ENCODE measurements at regions not wholly inside any gene's neighbourhood (a gene's known extent, or its start where the extent isn't known, plus 50 kb on each side); places are given as distances from the start of the nearest gene placed in this dataset.
"Not testable (repeated sequence)": the region's sequence is repeated elsewhere in the genome, so short reads cannot be mapped to it uniquely, and the experiment has no call there.

DNA sequence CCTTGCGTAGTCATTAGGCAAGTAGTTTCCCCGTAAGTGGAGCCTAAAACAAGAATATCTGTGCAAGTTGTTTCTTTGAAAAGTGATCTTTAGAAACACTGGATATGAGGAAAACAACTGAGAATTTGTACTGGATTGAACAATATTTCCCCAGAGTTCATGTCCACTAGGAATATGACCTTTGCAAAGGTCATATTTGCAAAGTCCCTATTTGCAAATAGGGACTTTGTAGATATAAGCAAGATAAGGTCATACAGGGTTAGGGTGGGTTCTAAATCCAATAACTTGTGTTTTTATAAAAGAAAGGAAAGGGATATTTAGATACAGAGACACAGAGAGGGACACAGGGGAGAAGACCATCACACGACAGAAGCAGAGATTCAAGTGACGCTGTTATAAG lies 489.2 kb upstream of the ATXN8OS start:
- no peak for DNase-seq
- no peaks in the 10 kb centered on the region for H3K4me1 ChIP-seq
- 86 to 92% (median 90%) methylated on average over 4 of the region's 4 CpGs for WGBS, 5 donors
- no peaks in the 10 kb centered on the region for H3K27me3 ChIP-seq (replicated peaks in 1 of 7)
- no peak overlapping the region for H3K27ac ChIP-seq
- no peaks in the 10 kb centered on the region for H3K36me3 ChIP-seq
- TF ChIP-seq POLR2AphosphoS5 (IDR thresholded peaks at IDR 0.05) = no peak
- TF ChIP-seq, protein P1, sequence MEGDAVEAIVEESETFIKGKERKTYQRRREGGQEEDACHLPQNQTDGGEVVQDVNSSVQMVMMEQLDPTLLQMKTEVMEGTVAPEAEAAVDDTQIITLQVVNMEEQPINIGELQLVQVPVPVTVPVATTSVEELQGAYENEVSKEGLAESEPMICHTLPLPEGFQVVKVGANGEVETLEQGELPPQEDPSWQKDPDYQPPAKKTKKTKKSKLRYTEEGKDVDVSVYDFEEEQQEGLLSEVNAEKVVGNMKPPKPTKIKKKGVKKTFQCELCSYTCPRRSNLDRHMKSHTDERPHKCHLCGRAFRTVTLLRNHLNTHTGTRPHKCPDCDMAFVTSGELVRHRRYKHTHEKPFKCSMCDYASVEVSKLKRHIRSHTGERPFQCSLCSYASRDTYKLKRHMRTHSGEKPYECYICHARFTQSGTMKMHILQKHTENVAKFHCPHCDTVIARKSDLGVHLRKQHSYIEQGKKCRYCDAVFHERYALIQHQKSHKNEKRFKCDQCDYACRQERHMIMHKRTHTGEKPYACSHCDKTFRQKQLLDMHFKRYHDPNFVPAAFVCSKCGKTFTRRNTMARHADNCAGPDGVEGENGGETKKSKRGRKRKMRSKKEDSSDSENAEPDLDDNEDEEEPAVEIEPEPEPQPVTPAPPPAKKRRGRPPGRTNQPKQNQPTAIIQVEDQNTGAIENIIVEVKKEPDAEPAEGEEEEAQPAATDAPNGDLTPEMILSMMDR (IDR thresholded peaks at IDR 0.05 in 8 of 11, conservative IDR thresholded peaks at IDR 0.05 in 3 of 11) = no peak
- TF ChIP-seq POLR2A (IDR thresholded peaks at IDR 0.05) = no peak
- H3K4me3 ChIP-seq = no peak overlapping the region
- H3K9me3 ChIP-seq = peaks cover 0 to 13% (median 0%) of the 10 kb centered on the region in 8 donors
- intact Hi-C loops (cut with DNase I; ENCODE audit: low total_unique reads) = no loop called here

DNA sequence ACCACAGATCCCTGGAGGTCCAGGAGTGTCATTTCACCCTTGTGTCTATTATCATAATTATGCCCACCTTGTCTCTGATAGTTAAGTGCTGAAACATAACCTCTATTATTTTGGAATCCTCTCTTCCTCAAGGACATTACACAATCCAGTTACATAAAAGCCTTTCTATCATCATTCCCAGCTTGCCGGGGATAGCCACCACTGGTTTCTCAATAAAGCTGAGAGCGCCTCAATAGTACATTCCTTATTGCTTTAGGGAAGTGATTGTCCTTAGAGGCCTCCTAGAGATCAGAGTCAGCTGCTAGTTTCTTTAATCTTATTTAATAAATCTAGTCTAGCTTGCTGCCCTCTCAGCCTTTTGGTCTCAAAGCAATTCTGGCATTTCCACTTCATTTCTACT lies 490.0 kb upstream of the ATXN8OS start:
- no peaks in the 10 kb centered on the region for H3K36me3 ChIP-seq
- no peak for DNase-seq
- TF ChIP-seq POLR2AphosphoS5 (IDR thresholded peaks at IDR 0.05) = no peak
- TF ChIP-seq, protein P1 (IDR thresholded peaks at IDR 0.05 in 8 of 11, conservative IDR thresholded peaks at IDR 0.05 in 3 of 11) = no peak
- no peak overlapping the region for H3K27ac ChIP-seq
- no peaks in the 10 kb centered on the region for H3K27me3 ChIP-seq (replicated peaks in 1 of 7)
- peaks cover 0 to 14% (median 0%) of the 10 kb centered on the region in 8 donors for H3K9me3 ChIP-seq
- 83 to 97% (median 89%) methylated on average over 2 of the region's 2 CpGs for WGBS, 5 donors
- H3K4me3 ChIP-seq = no peak overlapping the region
- H3K4me1 ChIP-seq = no peaks in the 10 kb centered on the region
- intact Hi-C loops (cut with DNase I; ENCODE audit: low total_unique reads) = no loop called here

DNA sequence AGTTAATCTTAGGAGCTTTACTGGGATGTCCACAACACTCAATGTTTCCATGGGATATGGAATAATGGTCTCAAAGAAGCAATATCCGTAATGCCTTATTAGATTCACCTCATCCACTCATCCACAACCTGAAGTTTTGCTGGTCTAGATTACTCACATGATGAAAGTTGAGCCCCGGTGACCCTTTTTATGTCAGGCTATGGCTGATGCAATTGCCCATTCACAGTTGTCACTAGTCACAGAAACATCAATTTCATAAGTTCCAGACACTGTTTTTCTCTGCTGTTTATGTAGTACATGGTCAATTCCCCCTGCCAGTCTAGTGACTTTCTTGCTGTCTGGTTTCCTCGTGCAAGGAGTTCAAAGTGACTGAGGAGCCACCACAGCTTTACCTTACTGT lies 491.2 kb upstream of the ATXN8OS start:
- no peaks in the 10 kb centered on the region for H3K27me3 ChIP-seq (replicated peaks in 1 of 7)
- TF ChIP-seq, protein P1 (IDR thresholded peaks at IDR 0.05 in 8 of 11, conservative IDR thresholded peaks at IDR 0.05 in 3 of 11) = no peak
- TF ChIP-seq POLR2AphosphoS5 (IDR thresholded peaks at IDR 0.05) (no peak), POLR2A (IDR thresholded peaks at IDR 0.05) (no peak)
- H3K4me1 ChIP-seq = no peaks in the 10 kb centered on the region
- WGBS, 5 donors = 74 to 83% (median 81%) methylated on average over 3 of the region's 3 CpGs
- no peak overlapping the region for H3K4me3 ChIP-seq
- H3K9me3 ChIP-seq = peaks cover 0 to 16% (median 0%) of the 10 kb centered on the region in 8 donors
- intact Hi-C loops (cut with DNase I; ENCODE audit: low total_unique reads) = no loop called here
- H3K36me3 ChIP-seq = no peaks in the 10 kb centered on the region
- no peak overlapping the region for H3K27ac ChIP-seq
- no peak for DNase-seq

DNA sequence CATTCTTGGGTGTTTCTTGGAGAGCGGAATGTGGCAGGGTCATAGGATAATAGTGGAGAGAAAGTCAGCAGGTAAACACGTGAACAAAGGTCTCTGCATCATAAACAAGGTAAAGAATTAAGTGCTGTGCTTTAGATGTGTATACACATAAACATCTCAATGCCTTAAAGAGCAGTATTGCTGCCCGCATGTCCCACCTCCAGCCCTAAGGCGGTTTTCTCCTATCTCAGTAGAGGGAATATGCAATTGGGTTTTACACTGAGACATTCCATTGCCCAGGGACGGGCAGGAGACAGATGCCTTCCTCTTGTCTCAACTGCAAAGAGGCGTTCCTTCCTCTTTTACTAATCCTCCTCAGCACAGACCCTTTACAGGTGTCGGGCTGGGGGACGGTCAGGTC lies 492.6 kb upstream of the ATXN8OS start:
- H3K36me3 ChIP-seq = not testable (repeated sequence)

DNA sequence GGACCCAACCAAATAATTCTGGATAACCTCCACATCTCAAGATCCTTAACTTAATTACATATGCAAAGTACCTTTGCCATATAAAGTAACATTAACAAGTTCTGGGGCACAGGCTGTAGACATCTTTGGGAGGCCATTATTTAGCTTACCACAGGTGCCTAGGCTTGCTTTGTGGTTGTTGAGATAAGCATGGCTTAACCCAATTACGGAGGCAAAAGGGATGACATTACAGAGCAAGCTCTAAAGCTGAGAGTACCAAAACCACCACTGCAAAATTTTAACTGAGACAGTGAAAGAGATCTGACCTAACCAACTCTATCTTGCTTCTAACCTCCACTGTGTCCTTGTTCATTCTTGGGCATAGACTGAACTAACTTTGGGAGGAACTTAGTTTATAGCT lies 502.9 kb upstream of the ATXN8OS start:
- H3K9me3 ChIP-seq = peaks cover 0 to 30% (median 5%) of the 10 kb centered on the region in 8 donors
- H3K27ac ChIP-seq = no peak overlapping the region
- WGBS, 5 donors = 68 to 96% (median 82%) methylated on average over 1 of the region's 1 CpG
- H3K27me3 ChIP-seq (replicated peaks in 1 of 7) = no peaks in the 10 kb centered on the region
- DNase-seq = no peak
- no peak overlapping the region for H3K4me3 ChIP-seq
- intact Hi-C loops (cut with DNase I; ENCODE audit: low total_unique reads) = no loop called here
- H3K36me3 ChIP-seq = no peaks in the 10 kb centered on the region
- H3K4me1 ChIP-seq = no peaks in the 10 kb centered on the region
- TF ChIP-seq, protein P1 (IDR thresholded peaks at IDR 0.05 in 8 of 11, conservative IDR thresholded peaks at IDR 0.05 in 3 of 11) = no peak
- TF ChIP-seq POLR2A (IDR thresholded peaks at IDR 0.05) (no peak), POLR2AphosphoS5 (IDR thresholded peaks at IDR 0.05) (no peak)

More for the DNA sequence above, 492.6 kb upstream of the ATXN8OS start:
- DNase-seq; intact Hi-C loops (cut with DNase I; ENCODE audit: low total_unique reads); H3K4me1 ChIP-seq; H3K27me3 ChIP-seq (replicated peaks in 1 of 7); H3K4me3 ChIP-seq; H3K27ac ChIP-seq: not testable (repeated sequence)
- WGBS, 5 donors = 71 to 84% (median 77%) methylated on average over 5 to 6 of the region's 8 CpGs
- peaks cover 0 to 23% (median 0%) of the 10 kb centered on the region in 8 donors for H3K9me3 ChIP-seq

Data from spleen (tissue), 11 donors.